ENCODE measurements at regions not wholly inside any gene's neighbourhood (a gene's known extent, or its start where the extent isn't known, plus 50 kb on each side); places are given as distances from the start of the nearest gene placed in this dataset.

DNA sequence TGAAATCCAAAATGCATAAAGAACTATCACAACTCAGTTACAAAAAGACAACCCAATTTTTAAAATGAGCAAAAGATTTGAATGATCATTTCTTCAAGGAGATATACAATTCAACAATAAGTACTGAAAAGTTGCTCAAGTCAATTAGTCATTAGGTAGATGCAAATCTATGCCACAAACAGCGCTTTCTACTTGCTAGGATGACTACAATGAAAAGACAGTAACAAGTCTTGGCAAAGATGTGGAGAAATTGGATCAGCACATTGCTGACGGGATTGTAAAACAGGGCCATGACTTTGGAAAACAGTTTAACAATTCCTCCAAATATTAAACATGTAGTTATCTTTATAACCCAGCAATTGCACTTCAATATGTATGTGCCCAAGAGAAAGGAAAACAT is 166.3 kb upstream of the MC4R start:
- TF ChIP-seq, protein P1, sequence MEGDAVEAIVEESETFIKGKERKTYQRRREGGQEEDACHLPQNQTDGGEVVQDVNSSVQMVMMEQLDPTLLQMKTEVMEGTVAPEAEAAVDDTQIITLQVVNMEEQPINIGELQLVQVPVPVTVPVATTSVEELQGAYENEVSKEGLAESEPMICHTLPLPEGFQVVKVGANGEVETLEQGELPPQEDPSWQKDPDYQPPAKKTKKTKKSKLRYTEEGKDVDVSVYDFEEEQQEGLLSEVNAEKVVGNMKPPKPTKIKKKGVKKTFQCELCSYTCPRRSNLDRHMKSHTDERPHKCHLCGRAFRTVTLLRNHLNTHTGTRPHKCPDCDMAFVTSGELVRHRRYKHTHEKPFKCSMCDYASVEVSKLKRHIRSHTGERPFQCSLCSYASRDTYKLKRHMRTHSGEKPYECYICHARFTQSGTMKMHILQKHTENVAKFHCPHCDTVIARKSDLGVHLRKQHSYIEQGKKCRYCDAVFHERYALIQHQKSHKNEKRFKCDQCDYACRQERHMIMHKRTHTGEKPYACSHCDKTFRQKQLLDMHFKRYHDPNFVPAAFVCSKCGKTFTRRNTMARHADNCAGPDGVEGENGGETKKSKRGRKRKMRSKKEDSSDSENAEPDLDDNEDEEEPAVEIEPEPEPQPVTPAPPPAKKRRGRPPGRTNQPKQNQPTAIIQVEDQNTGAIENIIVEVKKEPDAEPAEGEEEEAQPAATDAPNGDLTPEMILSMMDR (IDR thresholded peaks at IDR 0.05) = no peak
- TF ChIP-seq CHD2 (IDR thresholded peaks at IDR 0.05; ENCODE audit: low read length, partially characterized antibody) (no peak), NR3C1 (IDR thresholded peaks at IDR 0.05) (no peak), POLR2A (IDR thresholded peaks at IDR 0.05; ENCODE audit: low read length) (no peak), RFX5 (IDR thresholded peaks at IDR 0.05) (no peak), MAFK (IDR thresholded peaks at IDR 0.05; ENCODE audit: partially characterized antibody) (no peak), JUNB (IDR thresholded peaks at IDR 0.05) (no peak), EP300 (IDR thresholded peaks at IDR 0.05) (no peak), RNF2 (IDR thresholded peaks at IDR 0.05; ENCODE audit: borderline replicate concordance, low read depth) (no peak), SREBF2 (IDR thresholded peaks at IDR 0.05) (no peak)
- TF ChIP-seq, protein P2, sequence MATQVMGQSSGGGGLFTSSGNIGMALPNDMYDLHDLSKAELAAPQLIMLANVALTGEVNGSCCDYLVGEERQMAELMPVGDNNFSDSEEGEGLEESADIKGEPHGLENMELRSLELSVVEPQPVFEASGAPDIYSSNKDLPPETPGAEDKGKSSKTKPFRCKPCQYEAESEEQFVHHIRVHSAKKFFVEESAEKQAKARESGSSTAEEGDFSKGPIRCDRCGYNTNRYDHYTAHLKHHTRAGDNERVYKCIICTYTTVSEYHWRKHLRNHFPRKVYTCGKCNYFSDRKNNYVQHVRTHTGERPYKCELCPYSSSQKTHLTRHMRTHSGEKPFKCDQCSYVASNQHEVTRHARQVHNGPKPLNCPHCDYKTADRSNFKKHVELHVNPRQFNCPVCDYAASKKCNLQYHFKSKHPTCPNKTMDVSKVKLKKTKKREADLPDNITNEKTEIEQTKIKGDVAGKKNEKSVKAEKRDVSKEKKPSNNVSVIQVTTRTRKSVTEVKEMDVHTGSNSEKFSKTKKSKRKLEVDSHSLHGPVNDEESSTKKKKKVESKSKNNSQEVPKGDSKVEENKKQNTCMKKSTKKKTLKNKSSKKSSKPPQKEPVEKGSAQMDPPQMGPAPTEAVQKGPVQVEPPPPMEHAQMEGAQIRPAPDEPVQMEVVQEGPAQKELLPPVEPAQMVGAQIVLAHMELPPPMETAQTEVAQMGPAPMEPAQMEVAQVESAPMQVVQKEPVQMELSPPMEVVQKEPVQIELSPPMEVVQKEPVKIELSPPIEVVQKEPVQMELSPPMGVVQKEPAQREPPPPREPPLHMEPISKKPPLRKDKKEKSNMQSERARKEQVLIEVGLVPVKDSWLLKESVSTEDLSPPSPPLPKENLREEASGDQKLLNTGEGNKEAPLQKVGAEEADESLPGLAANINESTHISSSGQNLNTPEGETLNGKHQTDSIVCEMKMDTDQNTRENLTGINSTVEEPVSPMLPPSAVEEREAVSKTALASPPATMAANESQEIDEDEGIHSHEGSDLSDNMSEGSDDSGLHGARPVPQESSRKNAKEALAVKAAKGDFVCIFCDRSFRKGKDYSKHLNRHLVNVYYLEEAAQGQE (IDR thresholded peaks at IDR 0.05) = no peak
